Endothelial cell of umbilical vein (primary cell): ENCODE measurements at regions not wholly inside any gene's neighbourhood (a gene's known extent, or its start where the extent isn't known, plus 50 kb on each side); places are given as distances from the start of the nearest gene placed in this dataset.

Experiments used
- BruUV-seq: library from RNA; stranded (reverse); fragments of 400-500 nt; replicated peaks from 2 replicates; lab custom pipeline; 2021; lab: Mats Ljungman, UMichigan
- CTCF ChIA-PET: fragments of 300-600, 350-600 bp; sonication (Branson Sonifier 250); formaldehyde crosslinking; loops from one replicate; lab custom pipeline; 2021; ENCODE audit warnings: antibody characterized with exemption, inconsistent platforms; lab: Charles Lee
- POLR2A ChIA-PET: fragments of 300-600, 350-600 bp; sonication (Branson Sonifier 250); formaldehyde crosslinking; loops from one replicate; lab custom pipeline; 2021; ENCODE audit warnings: antibody characterized with exemption, inconsistent platforms; lab: Charles Lee
- DNase-seq: peaks from one replicate; pipeline ENCODE4 v3.0.0-alpha.2; 2011; ENCODE audit warnings: low read depth, low spot score
- FAIRE-seq: peaks from 2 replicates; lab custom pipeline; 2011; peaks lifted over from hg19 to GRCh38; lab: Jason Lieb, UNC
- H2AFZ ChIP-seq: 2 replicates; pipeline ENCODE4 v1.6.0; 2012; ENCODE audit warnings: low read depth, low read length, control low read depth, inconsistent platforms
- H3K27ac ChIP-seq: 2 replicates; pipeline ENCODE4 v1.5.1; 2011; ENCODE audit warnings: low read depth, mild to moderate bottlenecking, control low read depth, low read length, moderate library complexity; ENCODE audit not compliant: insufficient read depth
- H3K27me3 ChIP-seq, 2 experiments: 2 replicates each; pipeline versions ENCODE4 v1.6.0 to v1.6.1; 2011; ENCODE audit warnings: low read length in 2 of 2, mixed read lengths in 1 of 2; ENCODE audit not compliant: control insufficient read depth in 2 of 2, insufficient read depth in 2 of 2
- H3K36me3 ChIP-seq, 2 experiments: 2 replicates in 1 of 2; 3 replicates in 1 of 2; pipeline ENCODE4 v1.5.1; 2011; ENCODE audit warnings: low read length in 2 of 2, mild to moderate bottlenecking in 1 of 2, moderate library complexity in 1 of 2; ENCODE audit not compliant: control insufficient read depth in 2 of 2, insufficient read depth in 2 of 2; ENCODE audit errors: extremely low read depth in 1 of 2
- H3K4me1 ChIP-seq: 3 replicates; pipeline ENCODE4 v1.5.1; 2011; ENCODE audit warnings: mild to moderate bottlenecking, low read length; ENCODE audit not compliant: control insufficient read depth, insufficient read depth; ENCODE audit errors: extremely low read depth
- H3K4me2 ChIP-seq: 2 replicates; pipeline ENCODE4 v1.6.1; 2011; ENCODE audit warnings: low read length, control low read depth, mixed read lengths; ENCODE audit not compliant: insufficient read depth
- H3K4me3 ChIP-seq, 3 experiments: fragments of 200-600 bp in 1 of 3; sonication (generic), shearing (Covaris generic) in 1 of 3; replicated peaks in 1 of 3; 2 replicates each; pipeline ENCODE4 v1.5.1; 2011 to 2016; ENCODE audit warnings: control low read depth in 3 of 3, low read length in 3 of 3, mild to moderate bottlenecking in 2 of 3, inconsistent platforms in 1 of 3, low read depth in 1 of 3, moderate library complexity in 1 of 3; ENCODE audit not compliant: insufficient read depth in 1 of 3
- H3K79me2 ChIP-seq: 2 replicates; pipeline ENCODE4 v1.6.0; 2012; ENCODE audit warnings: low read length, inconsistent platforms; ENCODE audit not compliant: control insufficient read depth, insufficient read depth
- H3K9ac ChIP-seq: replicated peaks from 2 replicates; pipeline ENCODE3; 2011; ENCODE audit warnings: low read length, control low read depth; ENCODE audit not compliant: insufficient read depth; ENCODE audit errors: extremely low read depth
- H3K9me1 ChIP-seq: replicated peaks from 3 replicates; pipeline ENCODE4 v1.6.0; 2011; ENCODE audit warnings: mild to moderate bottlenecking, low read length; ENCODE audit not compliant: control insufficient read depth, insufficient read depth; ENCODE audit errors: extremely low read depth
- H3K9me3 ChIP-seq: replicated peaks from 2 replicates; pipeline ENCODE4 v1.5.1; 2012; ENCODE audit warnings: low read length, inconsistent platforms; ENCODE audit not compliant: control insufficient read depth, insufficient read depth
- H4K20me1 ChIP-seq: replicated peaks from 2 replicates; pipeline ENCODE3; 2011; ENCODE audit warnings: mild to moderate bottlenecking, low read length; ENCODE audit not compliant: control insufficient read depth, insufficient read depth; ENCODE audit errors: extremely low read depth
- CTCF ChIP-seq, 2 donors: IDR thresholded peaks; 1 replicate in 1 of 2; 2 replicates in 1 of 2; pipeline ENCODE4 v1.5.1; 2011; ENCODE audit warnings: low read length in 2 of 2, mild to moderate bottlenecking in 2 of 2, moderate library complexity in 2 of 2, control low read depth in 1 of 2, inconsistent platforms in 1 of 2, low read depth in 1 of 2; ENCODE audit not compliant: insufficient read depth in 1 of 2; ENCODE audit errors: extremely low read depth in 1 of 2
- EZH2 ChIP-seq: IDR thresholded peaks from 2 replicates; pipeline ENCODE4 v1.6.1; 2012; ENCODE audit warnings: borderline replicate concordance, low read depth, mild to moderate bottlenecking, moderate library complexity, low read length, inconsistent platforms; ENCODE audit not compliant: severe bottlenecking
- FOS ChIP-seq: IDR thresholded peaks from 2 replicates; pipeline ENCODE4 v1.6.1; 2011; ENCODE audit warnings: mild to moderate bottlenecking, low read length, moderate library complexity, borderline replicate concordance; ENCODE audit not compliant: insufficient read depth
- GATA2 ChIP-seq: IDR thresholded peaks from 2 replicates; pipeline ENCODE4 v1.7.0; 2011; ENCODE audit warnings: low read depth, mild to moderate bottlenecking, moderate library complexity, mixed read lengths, low read length; ENCODE audit not compliant: insufficient read length, insufficient read depth
- JUN ChIP-seq: IDR thresholded peaks from 2 replicates; pipeline ENCODE4 v1.6.1; 2011; ENCODE audit warnings: borderline replicate concordance, low read depth; ENCODE audit not compliant: insufficient read length, insufficient read depth
- MAX ChIP-seq: IDR thresholded peaks from 2 replicates; pipeline ENCODE4 v1.6.1; 2011; ENCODE audit not compliant: insufficient read depth, insufficient read length
- MYC ChIP-seq: IDR thresholded peaks from one replicate; pipeline ENCODE4 v1.6.1; 2011; ENCODE audit warnings: mild to moderate bottlenecking, low read depth, low read length
- POLR2A ChIP-seq: IDR thresholded peaks from 2 replicates; pipeline ENCODE4 v1.6.1; 2012; ENCODE audit warnings: low read depth, mild to moderate bottlenecking, control low read depth, low read length
- POLR2AphosphoS5 ChIP-seq: IDR thresholded peaks from 2 replicates; pipeline ENCODE4 v1.6.1; 2012; ENCODE audit warnings: low read depth, mild to moderate bottlenecking, control low read depth, low read length, moderate library complexity; ENCODE audit not compliant: insufficient read depth
- dilution Hi-C: fragments of 300-500 bp; cut with MboI; formaldehyde crosslinking; loops from one replicate; pipeline ENCODE4 v1.15.0; 2019; ENCODE audit warnings: low sequenced_read_pairs; ENCODE audit not compliant: extremely low pct_ligation_motif_present
- intact Hi-C: fragments of 100-400 bp; cut with micrococcal nuclease; formaldehyde crosslinking; loops from one replicate; pipeline ENCODE4 v1.10.0; 2022

GRCh38 chr16:76729525-76729924 is 452.3 kb downstream of the CNTNAP4 start:
- dilution Hi-C loops, result no loop called here
- no peak for FAIRE-seq

More at GRCh38 chr16:76729525-76729924, 452.3 kb downstream of the CNTNAP4 start:
- Histone ChIP-seq H2AFZ (no peak overlapping the region), H3K36me3 (no peaks in the 10 kb centered on the region), H3K4me2 (no peak overlapping the region), H3K27ac (no peak overlapping the region), H4K20me1 (no peaks in the 10 kb centered on the region), H3K9me1 (no peaks in the 10 kb centered on the region), H3K79me2 (no peaks in the 10 kb centered on the region), H3K9ac (no peak overlapping the region), H3K27me3 (no peaks in the 10 kb centered on the region), H3K4me3 (no peak overlapping the region), H3K9me3 (peaks cover 4% of the 10 kb centered on the region), H3K4me1 (no peaks in the 10 kb centered on the region)
- TF ChIP-seq POLR2A, result no peak
- no peak for TF ChIP-seq MAX
- no peak for TF ChIP-seq FOS
- TF ChIP-seq EZH2, result no peak
- TF ChIP-seq JUN, result no peak
- no peak for TF ChIP-seq POLR2AphosphoS5
- no peak for TF ChIP-seq GATA2
- TF ChIP-seq CTCF (IDR thresholded peaks at IDR 0.05; ENCODE audit: extremely low read depth in 1 of 2, insufficient read depth in 1 of 2, low read depth in 1 of 2, low read length in 2 of 2), result no peak
- TF ChIP-seq MYC, result no peak
- no peak for DNase-seq
- no TSS peak for BruUV-seq
- intact Hi-C loops, result no loop called here
- CTCF ChIA-PET, result no interaction called here
- POLR2A ChIA-PET, result no interaction called here
